NCI-H82 treated with DMSO at 0.1 percent for 48 hours (cell line): ENCODE measurements at regions not wholly inside any gene's neighbourhood (a gene's known extent, or its start where the extent isn't known, plus 50 kb on each side); places are given as distances from the start of the nearest gene placed in this dataset.

Experiments
- DNase-seq: peaks from one replicate; lab custom pipeline; 2025; ENCODE audit not compliant: unreplicated experiment; lab: John Stamatoyannopoulos, UW

GRCh38 chr1:229195246-229195645, 75.7 kb upstream of the RAB4A start:
- DNase-seq: no peak

- no peak for DNase-seq
These were observed 74.3 kb upstream of the RAB4A start for GRCh38 chr1:229196404-229197264.

GRCh38 chr1:229197265-229197585, 73.7 kb upstream of the RAB4A start:
- DNase-seq: no peak

DNA sequence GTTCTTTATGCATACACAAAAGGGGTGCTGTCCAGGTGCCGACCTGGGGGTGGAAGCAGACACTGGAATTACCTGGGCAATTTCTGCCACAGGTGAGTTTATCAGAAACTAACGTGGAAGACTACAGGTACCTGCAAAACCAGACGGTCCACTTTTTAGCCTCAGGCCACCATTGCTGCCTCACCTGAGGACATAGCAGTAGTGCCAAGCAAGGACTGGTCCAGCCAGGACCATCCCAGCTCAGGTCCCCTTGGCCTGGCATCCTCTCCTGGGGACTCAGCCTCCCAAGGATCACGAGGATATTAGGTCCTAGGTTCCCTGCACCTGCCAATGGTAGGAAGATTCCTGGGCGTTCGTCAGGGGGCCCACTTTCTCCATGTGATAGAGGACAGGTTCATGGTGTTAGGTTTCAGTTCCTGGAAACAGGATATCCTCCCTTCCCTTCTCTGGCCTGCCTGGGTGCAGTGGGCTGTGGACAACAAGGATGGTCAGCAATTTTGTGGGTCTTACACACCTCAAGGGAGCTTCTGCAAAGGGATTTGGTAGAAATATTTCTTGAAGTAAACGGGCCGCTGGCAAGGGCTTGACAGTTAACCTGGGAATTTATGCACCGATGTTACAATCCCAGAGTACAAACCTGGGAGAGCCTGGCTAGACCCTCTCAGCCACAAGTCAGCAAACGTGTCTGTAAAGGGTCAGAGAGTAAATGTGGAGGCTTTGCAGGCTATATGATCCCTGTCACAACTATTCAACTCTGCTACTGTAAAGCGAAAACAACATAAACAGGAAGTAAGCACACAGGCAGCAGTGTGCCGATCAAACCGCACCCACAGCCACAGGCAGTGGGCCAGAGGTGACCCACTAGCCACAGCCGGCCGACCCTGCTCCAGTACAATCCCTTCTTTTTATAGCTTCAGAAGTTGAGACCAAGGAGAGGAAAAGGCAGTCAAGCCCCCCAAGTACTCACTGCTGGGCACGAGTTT, 71.4 kb upstream of the RAB4A start:
- no peak for DNase-seq

DNA sequence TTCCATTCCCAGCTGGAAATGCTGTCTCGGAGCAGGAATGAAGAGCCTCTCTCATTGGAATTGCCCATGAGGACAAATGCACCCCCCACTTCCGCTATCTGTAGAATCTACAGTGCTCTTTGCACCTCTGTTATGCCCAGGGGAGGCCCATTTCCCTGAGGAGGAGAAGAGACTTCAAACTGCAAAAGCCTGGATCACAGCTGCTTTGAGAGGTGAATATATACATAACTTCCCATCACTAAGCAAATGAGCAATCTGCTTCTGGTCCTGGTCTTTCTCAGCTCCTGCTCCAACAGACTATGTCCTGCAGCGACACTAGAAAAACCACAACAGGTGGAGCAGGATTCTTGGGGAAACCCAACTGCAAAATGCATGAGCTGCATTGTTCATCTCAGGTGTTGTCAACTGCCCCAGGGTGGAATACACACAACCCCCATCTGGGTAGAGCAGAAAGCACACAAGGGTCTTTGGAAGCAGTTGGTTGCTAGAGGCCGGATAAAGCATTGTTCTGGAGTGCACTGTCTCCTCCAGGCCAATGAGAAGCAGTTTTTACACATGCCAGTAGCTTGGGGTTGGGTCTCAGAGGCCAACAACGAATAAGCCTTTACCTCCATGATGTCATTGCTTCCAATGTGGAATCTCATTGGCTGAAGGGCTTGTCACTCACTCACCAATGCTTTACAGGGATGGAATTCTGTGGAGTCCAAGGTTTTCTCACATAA, 67.7 kb upstream of the RAB4A start:
- peak; percentile 37 for DNase-seq

- no peak for DNase-seq
These were observed 66.8 kb upstream of the RAB4A start for GRCh38 chr1:229203991-229204632.

GRCh38 chr1:229204921-229205777, 65.8 kb upstream of the RAB4A start:
- DNase-seq: peak; percentile 85

DNA sequence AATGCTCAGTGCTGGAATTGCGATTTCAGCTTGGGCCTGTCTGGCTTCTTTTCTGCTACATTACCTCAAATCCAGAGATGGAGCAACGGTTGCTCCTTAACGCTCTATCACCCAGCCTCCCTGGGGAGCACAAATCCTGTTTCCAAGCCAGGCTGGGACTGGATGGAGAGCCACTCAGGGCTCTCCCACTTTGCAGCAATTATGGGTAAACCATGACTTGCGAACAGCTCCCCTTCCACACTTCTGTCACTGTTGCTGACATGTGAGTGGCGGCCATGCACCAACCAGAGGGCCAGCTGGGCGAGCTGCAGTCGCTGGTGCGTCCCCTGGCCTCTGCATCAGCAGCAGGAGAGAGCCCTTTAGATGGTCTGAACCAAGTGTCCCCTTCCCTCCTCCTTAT, 65.1 kb upstream of the RAB4A start:
- DNase-seq: peak; percentile 84

DNA sequence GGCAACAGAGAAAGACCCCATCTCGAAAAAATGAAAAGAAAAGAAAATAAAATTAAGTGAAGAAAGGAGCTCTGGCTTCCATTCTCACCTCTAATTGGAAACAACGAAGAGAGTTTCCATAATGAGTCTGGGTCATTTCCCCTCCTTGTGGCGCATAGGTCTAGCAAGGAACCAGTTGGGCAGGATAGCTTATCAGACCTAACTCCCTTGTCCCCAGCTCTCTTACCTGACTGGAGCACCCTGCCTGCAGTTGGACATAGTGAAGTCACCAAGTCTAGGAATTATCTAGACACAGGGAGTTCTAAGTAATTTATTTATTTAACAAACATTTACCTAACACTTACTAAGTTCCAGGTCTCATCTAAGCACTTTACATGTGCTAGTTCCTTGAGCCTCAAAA, 63.0 kb upstream of the RAB4A start:
- DNase-seq: no peak

- DNase-seq: no peak
These were observed 62.4 kb upstream of the RAB4A start for GRCh38 chr1:229208481-229208880.

- DNase-seq: no peak
These were observed 61.5 kb upstream of the RAB4A start for GRCh38 chr1:229209386-229209785.

DNA sequence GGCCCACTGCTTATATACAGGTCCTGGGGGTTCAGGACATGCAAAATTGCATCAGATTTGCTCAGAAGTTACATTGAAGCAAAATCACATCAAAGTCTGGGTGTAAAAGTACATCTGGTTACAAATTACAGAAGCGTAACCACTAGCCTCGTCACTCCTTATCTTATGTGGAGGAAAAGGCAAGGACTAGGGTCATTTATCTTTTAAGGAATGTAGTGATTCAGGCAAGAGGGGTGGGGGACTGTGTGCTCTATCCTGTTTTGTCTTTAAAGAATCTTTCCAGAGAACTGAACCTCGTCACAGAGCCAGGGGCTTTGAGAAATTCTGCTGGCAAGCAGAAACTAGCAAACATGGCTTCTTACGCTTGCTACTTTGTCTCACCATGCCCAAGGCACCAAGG, 61.1 kb upstream of the RAB4A start:
- no peak for DNase-seq

GRCh38 chr1:229210844-229211243, 60.1 kb upstream of the RAB4A start:
- DNase-seq: no peak

- no peak for DNase-seq
These were observed 57.1 kb upstream of the RAB4A start for GRCh38 chr1:229213797-229214196.

DNA sequence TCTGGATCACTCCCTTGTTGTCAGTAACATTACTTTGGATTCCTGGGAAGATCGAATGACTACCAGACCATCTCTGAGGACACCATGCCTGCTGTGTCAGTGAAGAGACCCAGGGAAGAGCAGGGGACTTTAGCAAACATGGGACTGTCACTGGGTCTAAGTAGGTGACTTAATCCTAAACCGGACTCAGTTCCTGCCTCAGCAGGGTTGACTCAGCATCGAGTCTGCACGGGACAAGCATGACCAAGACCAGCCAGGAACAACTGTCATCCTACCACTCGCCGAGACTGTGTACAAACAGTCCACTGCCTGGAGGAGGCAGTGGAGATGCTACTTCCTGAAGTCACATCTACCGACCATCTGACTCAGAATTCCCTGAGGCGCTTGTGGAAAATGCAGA, 53.2 kb upstream of the RAB4A start:
- no peak for DNase-seq

GRCh38 chr1:229218612-229219025, 52.3 kb upstream of the RAB4A start:
- no peak for DNase-seq

GRCh38 chr1:229220163-229220846, 50.6 kb upstream of the RAB4A start:
- DNase-seq: no peak

- DNase-seq: no peak
These were observed 49.5 kb upstream of the RAB4A start for GRCh38 chr1:229221106-229222019.
